GM19463 (cell line): ENCODE measurements at regions not wholly inside any gene's neighbourhood (a gene's known extent, or its start where the extent isn't known, plus 50 kb on each side); places are given as distances from the start of the nearest gene placed in this dataset.

ENCODE experiments used
- ATAC-seq: cut with Tn5 transposase; IDR thresholded peaks from one replicate; pipeline ENCODE4 v1.9.1; 2021; ENCODE audit warnings: mild to moderate bottlenecking, moderate library complexity; ENCODE audit not compliant: unreplicated experiment

- ATAC-seq: no peak
Measured at GRCh38 chr5:98700730-98701129, 72.7 kb upstream of the RGMB start.

GRCh38 chr5:98705841-98706240 lies 67.6 kb upstream of the RGMB start:
- no peak for ATAC-seq

GRCh38 chr5:98709681-98710080 lies 63.8 kb upstream of the RGMB start:
- ATAC-seq: no peak

- ATAC-seq: no peak
Measured at GRCh38 chr5:98713027-98713426, 60.4 kb upstream of the RGMB start.

GRCh38 chr5:98713856-98714255 lies 59.6 kb upstream of the RGMB start:
- ATAC-seq: no peak

GRCh38 chr5:98714710-98715288 lies 58.7 kb upstream of the RGMB start:
- no peak for ATAC-seq

GRCh38 chr5:98721231-98721928 lies 52.1 kb upstream of the RGMB start:
- ATAC-seq: no peak

GRCh38 chr5:98722188-98722587 lies 51.3 kb upstream of the RGMB start:
- no peak for ATAC-seq

- ATAC-seq: no peak
Measured at GRCh38 chr5:98723061-98723460, 50.4 kb upstream of the RGMB start.
